ENCODE measurements at regions not wholly inside any gene's neighbourhood (a gene's known extent, or its start where the extent isn't known, plus 50 kb on each side); places are given as distances from the start of the nearest gene placed in this dataset.

DNA sequence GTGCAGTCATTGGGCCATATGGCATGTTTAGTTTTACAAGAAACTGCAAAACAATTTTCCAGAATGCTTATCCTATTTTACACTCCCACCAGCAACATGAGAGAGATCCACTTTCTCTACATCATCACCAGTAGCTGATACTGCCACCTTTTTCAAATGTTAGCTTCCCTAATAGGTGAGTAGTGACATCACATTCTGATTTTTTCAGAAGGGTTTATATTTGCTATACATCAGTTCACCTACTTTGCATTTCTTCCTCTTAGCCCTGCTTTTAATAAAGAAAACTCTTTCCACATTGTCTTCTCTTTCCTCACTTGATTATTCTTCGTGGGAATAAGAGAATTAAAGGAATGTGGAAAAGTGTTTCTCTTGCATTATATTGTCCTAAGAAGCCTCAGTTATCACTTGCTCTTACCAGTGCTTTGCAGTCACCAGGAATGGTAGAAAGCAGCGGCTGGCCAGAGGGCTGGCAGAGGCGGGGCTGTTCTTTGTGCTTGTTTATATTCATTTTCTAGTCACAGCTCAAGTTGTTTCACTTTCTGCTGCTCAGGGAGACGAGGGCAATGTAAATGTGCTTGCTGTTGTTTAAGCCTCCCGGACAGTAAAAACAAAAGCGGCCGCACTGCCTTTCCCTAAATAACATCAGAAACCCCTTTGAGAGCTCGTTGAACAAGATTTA lies 164.8 kb downstream of the HSD17B3 start:
- 10 to 15% methylated on average over 8 of the region's 8 CpGs for WGBS, 2 donors
- Histone ChIP-seq H3K9me3 (ENCODE audit: control insufficient read depth in 2 of 2, insufficient read depth in 1 of 2, low read depth in 1 of 2, low read length in 1 of 2) (no peaks in the 10 kb centered on the region), H3K4me1 (ENCODE audit: control insufficient read depth in 2 of 2, insufficient read depth in 2 of 2, low read length in 1 of 2) (no peaks in the 10 kb centered on the region), H3K27ac (ENCODE audit: low read depth in 2 of 2, low read length in 1 of 2) (peak overlapping the region; percentile 44 to 59), H3K4me3 (ENCODE audit: low read depth in 1 of 2, low read length in 2 of 2) (peak overlapping the region in 1 of 2 donors; percentile 13), H3K27me3 (ENCODE audit: control insufficient read depth in 1 of 2, insufficient read depth in 2 of 2, low read length in 2 of 2) (no peaks in the 10 kb centered on the region), H3K36me3 (ENCODE audit: control insufficient read depth in 2 of 2, insufficient read depth in 2 of 2, low read length in 1 of 2) (no peaks in the 10 kb centered on the region)

DNA sequence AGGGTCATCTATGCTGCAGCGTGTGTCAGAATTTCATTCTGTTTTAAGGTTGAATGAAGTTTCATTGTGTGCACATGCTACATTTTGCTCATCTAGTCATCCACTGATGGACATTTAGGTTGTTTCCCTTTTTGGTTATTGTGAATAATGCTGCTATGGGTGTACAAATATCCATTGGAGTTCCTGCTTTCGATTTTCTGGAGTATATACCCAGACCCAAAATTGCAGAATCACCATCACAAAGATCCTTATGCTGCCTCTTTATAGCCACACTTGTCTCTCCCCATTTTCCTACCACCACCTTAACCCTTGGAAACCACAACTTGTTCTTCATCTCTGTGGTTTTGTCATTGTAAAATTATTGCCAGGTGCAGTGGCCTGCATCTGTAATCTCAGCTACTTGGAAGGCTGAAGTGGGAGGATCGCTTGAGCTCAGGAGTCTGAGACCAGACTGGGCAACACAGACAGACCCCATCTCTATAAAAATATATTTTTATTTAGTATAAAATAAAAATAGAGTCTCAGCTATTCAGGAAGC lies 166.2 kb downstream of the HSD17B3 start:
- no peak overlapping the region for H3K27ac ChIP-seq (ENCODE audit: low read depth in 2 of 2, low read length in 1 of 2)
- H3K4me1 ChIP-seq (ENCODE audit: control insufficient read depth in 2 of 2, insufficient read depth in 2 of 2, low read length in 1 of 2) = no peaks in the 10 kb centered on the region
- WGBS, 2 donors = 82 to 85% methylated on average over 3 of the region's 3 CpGs
- H3K27me3 ChIP-seq (ENCODE audit: control insufficient read depth in 1 of 2, insufficient read depth in 2 of 2, low read length in 2 of 2) = no peaks in the 10 kb centered on the region
- H3K4me3 ChIP-seq (ENCODE audit: low read depth in 1 of 2, low read length in 2 of 2) = no peak overlapping the region
- H3K36me3 ChIP-seq (ENCODE audit: control insufficient read depth in 2 of 2, insufficient read depth in 2 of 2, low read length in 1 of 2) = no peaks in the 10 kb centered on the region
- no peaks in the 10 kb centered on the region for H3K9me3 ChIP-seq (ENCODE audit: control insufficient read depth in 2 of 2, insufficient read depth in 1 of 2, low read depth in 1 of 2, low read length in 1 of 2)

DNA sequence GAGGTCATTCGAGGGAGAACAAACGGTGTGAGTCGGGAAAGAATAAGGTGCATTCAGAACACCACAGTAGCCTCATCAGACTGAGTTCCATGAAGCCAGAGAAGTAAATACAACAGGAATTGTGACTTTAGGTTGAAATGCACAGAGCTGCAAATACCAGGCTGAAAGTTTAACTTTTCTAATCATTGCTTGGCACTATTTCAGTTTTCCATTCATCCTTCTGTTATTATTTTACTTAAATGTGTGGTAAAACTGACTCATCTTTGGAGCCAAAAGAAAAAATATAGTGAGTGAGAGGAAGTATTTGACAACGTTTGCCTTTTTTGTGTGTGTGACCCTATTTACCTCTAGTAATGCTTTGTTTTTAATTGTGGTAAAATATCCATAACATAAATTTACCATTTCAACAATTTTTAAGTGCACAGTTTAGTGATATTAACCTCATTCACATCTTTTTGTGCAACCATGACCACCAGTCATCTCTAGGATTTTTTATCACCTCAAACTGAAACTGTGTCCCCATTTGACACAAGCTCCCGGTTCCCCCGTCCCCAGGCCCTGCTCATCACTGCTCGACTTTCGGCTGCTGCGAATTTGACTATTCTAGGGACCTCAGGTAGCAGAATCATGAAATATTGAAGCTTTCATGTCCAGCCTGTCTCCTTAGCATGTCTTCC lies 166.8 kb downstream of the HSD17B3 start:
- Histone ChIP-seq H3K36me3 (ENCODE audit: control insufficient read depth in 2 of 2, insufficient read depth in 2 of 2, low read length in 1 of 2) (no peaks in the 10 kb centered on the region), H3K4me1 (ENCODE audit: control insufficient read depth in 2 of 2, insufficient read depth in 2 of 2, low read length in 1 of 2) (no peaks in the 10 kb centered on the region), H3K4me3 (ENCODE audit: low read depth in 1 of 2, low read length in 2 of 2) (no peak overlapping the region), H3K27me3 (ENCODE audit: control insufficient read depth in 1 of 2, insufficient read depth in 2 of 2, low read length in 2 of 2) (no peaks in the 10 kb centered on the region), H3K27ac (ENCODE audit: low read depth in 2 of 2, low read length in 1 of 2) (no peak overlapping the region), H3K9me3 (ENCODE audit: control insufficient read depth in 2 of 2, insufficient read depth in 1 of 2, low read depth in 1 of 2, low read length in 1 of 2) (no peaks in the 10 kb centered on the region)
- WGBS, 2 donors = 69 to 71% methylated on average over 9 of the region's 9 CpGs

DNA sequence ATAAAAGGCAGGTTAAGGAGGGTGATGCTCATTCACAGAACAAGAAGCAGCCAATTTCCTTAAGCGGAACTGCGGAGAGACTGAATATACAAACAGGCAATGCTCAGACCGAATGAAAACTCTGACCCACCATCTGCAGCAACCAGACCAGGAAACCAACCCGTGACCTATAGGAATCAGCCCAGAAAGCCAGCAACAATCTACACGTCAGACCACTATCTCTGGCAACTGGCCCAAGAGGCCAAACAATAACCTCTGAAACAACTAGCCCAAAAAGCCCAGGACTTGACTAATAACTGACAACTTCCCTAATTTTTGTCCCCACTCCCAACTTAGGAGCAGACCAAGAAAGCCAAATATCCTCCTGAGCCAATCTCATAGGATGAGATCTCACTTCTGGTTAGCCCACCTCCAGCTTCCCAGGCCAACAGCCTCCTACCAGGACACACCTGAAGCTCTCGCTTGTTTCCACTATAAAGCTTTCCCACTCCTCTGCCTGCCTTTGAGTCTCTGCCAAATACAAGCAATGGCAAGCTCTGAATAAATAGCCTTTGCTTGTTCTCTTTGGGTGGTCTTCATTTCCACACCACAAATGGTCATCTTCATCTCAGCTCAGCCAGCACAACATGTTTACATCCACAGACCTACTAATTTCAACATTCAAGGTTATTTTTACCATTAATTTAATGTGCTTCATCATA lies 168.5 kb downstream of the HSD17B3 start:
- no peaks in the 10 kb centered on the region for H3K9me3 ChIP-seq (ENCODE audit: control insufficient read depth in 2 of 2, insufficient read depth in 1 of 2, low read depth in 1 of 2, low read length in 1 of 2)
- H3K27me3 ChIP-seq (ENCODE audit: control insufficient read depth in 1 of 2, insufficient read depth in 2 of 2, low read length in 2 of 2) = no peaks in the 10 kb centered on the region
- no peak overlapping the region for H3K4me3 ChIP-seq (ENCODE audit: low read depth in 1 of 2, low read length in 2 of 2)
- H3K4me1 ChIP-seq (ENCODE audit: control insufficient read depth in 2 of 2, insufficient read depth in 2 of 2, low read length in 1 of 2) = no peaks in the 10 kb centered on the region
- WGBS, 2 donors = 81 to 84% methylated on average over 6 of the region's 6 CpGs
- H3K36me3 ChIP-seq (ENCODE audit: control insufficient read depth in 2 of 2, insufficient read depth in 2 of 2, low read length in 1 of 2) = no peaks in the 10 kb centered on the region
- no peak overlapping the region for H3K27ac ChIP-seq (ENCODE audit: low read depth in 2 of 2, low read length in 1 of 2)

DNA sequence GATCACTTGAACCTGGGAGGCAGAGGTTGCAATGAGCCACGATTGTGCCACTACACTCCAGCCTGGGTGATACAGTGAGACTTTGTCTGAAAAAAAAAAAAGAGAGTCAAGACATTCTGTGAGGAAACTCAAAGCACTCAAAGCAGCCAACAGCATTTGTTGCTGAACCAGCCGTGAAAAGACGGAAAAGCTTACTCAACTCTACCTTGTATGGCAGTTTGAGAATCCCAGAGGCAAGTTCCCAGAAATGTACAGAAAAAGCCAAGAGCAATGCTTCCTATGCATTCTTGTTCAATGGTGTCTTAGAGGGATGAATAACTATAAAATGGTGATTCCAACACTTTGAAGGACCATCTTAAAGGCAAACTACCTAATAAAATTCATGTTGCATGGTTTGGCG lies 170.2 kb downstream of the HSD17B3 start:
- Histone ChIP-seq H3K36me3 (ENCODE audit: control insufficient read depth in 2 of 2, insufficient read depth in 2 of 2, low read length in 1 of 2) (no peaks in the 10 kb centered on the region), H3K4me3 (ENCODE audit: low read depth in 1 of 2, low read length in 2 of 2) (no peak overlapping the region), H3K27me3 (ENCODE audit: control insufficient read depth in 1 of 2, insufficient read depth in 2 of 2, low read length in 2 of 2) (no peaks in the 10 kb centered on the region), H3K27ac (ENCODE audit: low read depth in 2 of 2, low read length in 1 of 2) (no peak overlapping the region), H3K4me1 (ENCODE audit: control insufficient read depth in 2 of 2, insufficient read depth in 2 of 2, low read length in 1 of 2) (no peaks in the 10 kb centered on the region), H3K9me3 (ENCODE audit: control insufficient read depth in 2 of 2, insufficient read depth in 1 of 2, low read depth in 1 of 2, low read length in 1 of 2) (no peaks in the 10 kb centered on the region)
- 81 to 89% methylated on average over 4 of the region's 4 CpGs for WGBS, 2 donors

DNA sequence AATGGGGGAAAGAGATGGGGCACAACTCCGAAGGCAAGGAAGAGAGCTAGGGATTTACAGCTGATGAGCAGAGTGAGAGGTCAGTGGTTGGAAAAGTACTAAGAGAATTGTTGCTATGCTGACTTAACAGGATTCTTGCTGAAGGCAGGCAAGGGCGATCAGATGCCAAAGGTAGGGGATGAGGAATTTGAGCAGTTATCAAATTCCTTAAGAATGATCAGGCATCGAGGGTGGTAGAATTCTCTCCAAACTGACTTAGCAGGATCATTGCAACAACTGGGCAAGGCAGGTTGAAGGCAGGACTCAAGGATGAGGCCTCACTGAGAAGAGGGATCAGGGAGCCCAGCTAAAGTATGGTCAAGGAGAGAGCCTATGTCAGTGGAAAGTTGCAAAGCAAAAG lies 171.0 kb downstream of the HSD17B3 start:
- Histone ChIP-seq H3K4me3 (ENCODE audit: low read depth in 1 of 2, low read length in 2 of 2) (no peak overlapping the region), H3K36me3 (ENCODE audit: control insufficient read depth in 2 of 2, insufficient read depth in 2 of 2, low read length in 1 of 2) (no peaks in the 10 kb centered on the region), H3K27ac (ENCODE audit: low read depth in 2 of 2, low read length in 1 of 2) (no peak overlapping the region), H3K4me1 (ENCODE audit: control insufficient read depth in 2 of 2, insufficient read depth in 2 of 2, low read length in 1 of 2) (no peaks in the 10 kb centered on the region), H3K9me3 (ENCODE audit: control insufficient read depth in 2 of 2, insufficient read depth in 1 of 2, low read depth in 1 of 2, low read length in 1 of 2) (no peaks in the 10 kb centered on the region), H3K27me3 (ENCODE audit: control insufficient read depth in 1 of 2, insufficient read depth in 2 of 2, low read length in 2 of 2) (no peaks in the 10 kb centered on the region)
- WGBS, 2 donors = 90 to 92% methylated on average over 3 of the region's 3 CpGs

DNA sequence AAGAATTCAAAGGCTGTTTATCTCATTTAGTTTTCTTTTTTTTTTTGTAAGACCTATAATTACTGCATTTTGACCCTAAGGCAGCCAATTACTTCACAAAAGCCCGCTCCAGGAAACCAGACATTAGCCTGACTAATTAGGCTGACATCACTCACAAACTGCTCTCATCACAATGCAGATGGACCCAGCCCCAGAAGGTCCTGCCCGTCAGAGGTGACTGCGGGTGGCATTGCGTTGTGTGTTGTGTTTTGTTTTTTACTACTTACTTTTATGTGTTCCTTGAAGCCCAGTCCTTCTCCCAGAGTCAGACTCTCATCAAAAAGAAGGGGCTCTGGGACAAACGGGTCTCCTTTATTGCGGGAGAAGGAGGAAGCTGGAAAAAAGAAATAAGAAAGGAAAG lies 172.2 kb downstream of the HSD17B3 start:
- no peaks in the 10 kb centered on the region for H3K36me3 ChIP-seq (ENCODE audit: control insufficient read depth in 2 of 2, insufficient read depth in 2 of 2, low read length in 1 of 2)
- WGBS, 2 donors = 68 to 82% methylated on average over 6 of the region's 6 CpGs
- H3K4me3 ChIP-seq (ENCODE audit: low read depth in 1 of 2, low read length in 2 of 2) = no peak overlapping the region
- H3K4me1 ChIP-seq (ENCODE audit: control insufficient read depth in 2 of 2, insufficient read depth in 2 of 2, low read length in 1 of 2) = peaks cover 0 to under 1% of the 10 kb centered on the region in 2 donors
- no peaks in the 10 kb centered on the region for H3K27me3 ChIP-seq (ENCODE audit: control insufficient read depth in 1 of 2, insufficient read depth in 2 of 2, low read length in 2 of 2)
- no peak overlapping the region for H3K27ac ChIP-seq (ENCODE audit: low read depth in 2 of 2, low read length in 1 of 2)
- H3K9me3 ChIP-seq (ENCODE audit: control insufficient read depth in 2 of 2, insufficient read depth in 1 of 2, low read depth in 1 of 2, low read length in 1 of 2) = no peaks in the 10 kb centered on the region

DNA sequence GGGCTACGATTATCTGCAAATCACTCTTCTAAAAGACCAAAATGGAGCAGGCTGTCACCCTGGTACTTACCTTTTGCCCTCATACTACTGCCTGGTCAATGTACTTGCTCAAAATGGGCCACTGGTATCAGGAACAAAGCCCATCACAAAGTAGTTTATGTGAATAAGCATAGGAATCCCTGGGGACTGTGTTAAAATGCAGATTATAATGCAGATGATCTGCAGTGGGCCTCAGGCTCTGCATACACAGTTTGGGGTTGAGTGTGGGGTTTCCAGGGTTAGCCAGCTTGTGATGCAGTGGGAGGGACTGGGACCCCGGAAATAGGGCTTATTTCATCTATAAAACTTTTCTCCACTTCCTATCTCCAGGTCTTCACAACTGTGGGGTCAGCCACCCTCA lies 173.1 kb downstream of the HSD17B3 start:
- H3K9me3 ChIP-seq (ENCODE audit: control insufficient read depth in 2 of 2, insufficient read depth in 1 of 2, low read depth in 1 of 2, low read length in 1 of 2) = no peaks in the 10 kb centered on the region
- 77 to 79% methylated on average over 2 of the region's 2 CpGs for WGBS, 2 donors
- H3K4me3 ChIP-seq (ENCODE audit: low read depth in 1 of 2, low read length in 2 of 2) = no peak overlapping the region
- peaks cover 0 to 2% of the 10 kb centered on the region in 2 donors for H3K4me1 ChIP-seq (ENCODE audit: control insufficient read depth in 2 of 2, insufficient read depth in 2 of 2, low read length in 1 of 2)
- no peaks in the 10 kb centered on the region for H3K27me3 ChIP-seq (ENCODE audit: control insufficient read depth in 1 of 2, insufficient read depth in 2 of 2, low read length in 2 of 2)
- H3K36me3 ChIP-seq (ENCODE audit: control insufficient read depth in 2 of 2, insufficient read depth in 2 of 2, low read length in 1 of 2) = no peaks in the 10 kb centered on the region
- H3K27ac ChIP-seq (ENCODE audit: low read depth in 2 of 2, low read length in 1 of 2) = no peak overlapping the region

DNA sequence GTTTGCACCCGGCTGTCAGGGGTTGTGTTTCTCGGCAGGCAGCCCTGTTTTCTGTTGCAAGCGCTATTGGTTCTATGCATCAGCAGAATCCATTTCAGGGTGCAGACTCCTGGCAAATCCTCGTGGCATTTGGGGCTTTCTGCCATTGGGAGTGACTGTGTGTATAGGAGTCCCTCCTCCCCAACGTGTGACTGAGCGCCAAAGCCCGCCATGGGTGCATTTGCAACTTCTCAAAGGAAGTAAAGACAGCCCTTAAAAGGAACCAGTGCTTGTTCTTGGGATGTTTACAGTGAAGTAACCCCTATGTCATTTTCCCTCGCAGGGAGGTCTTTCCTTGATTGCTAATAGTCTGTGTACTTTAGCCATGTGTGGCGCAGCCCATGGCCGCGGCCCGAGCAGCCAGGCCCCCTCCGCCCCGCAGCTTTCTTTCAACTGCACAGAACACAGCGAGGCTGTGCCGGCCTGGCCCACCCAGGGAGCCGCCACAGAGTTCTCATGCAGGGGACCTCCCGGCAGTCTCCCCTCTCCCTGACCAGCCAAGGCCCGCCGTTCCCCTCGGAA lies 175.6 kb downstream of the HSD17B3 start:
- 60 to 62% methylated on average over 21 of the region's 21 CpGs for WGBS, 2 donors
- Histone ChIP-seq H3K27ac (ENCODE audit: low read depth in 2 of 2, low read length in 1 of 2) (no peak overlapping the region), H3K9me3 (ENCODE audit: control insufficient read depth in 2 of 2, insufficient read depth in 1 of 2, low read depth in 1 of 2, low read length in 1 of 2) (no peaks in the 10 kb centered on the region), H3K27me3 (ENCODE audit: control insufficient read depth in 1 of 2, insufficient read depth in 2 of 2, low read length in 2 of 2) (no peaks in the 10 kb centered on the region), H3K4me3 (ENCODE audit: low read depth in 1 of 2, low read length in 2 of 2) (no peak overlapping the region), H3K36me3 (ENCODE audit: control insufficient read depth in 2 of 2, insufficient read depth in 2 of 2, low read length in 1 of 2) (no peaks in the 10 kb centered on the region), H3K4me1 (ENCODE audit: control insufficient read depth in 2 of 2, insufficient read depth in 2 of 2, low read length in 1 of 2) (peaks cover 0 to 2% of the 10 kb centered on the region in 2 donors)

All from esophagus (tissue), 2 donors.